BJ (cell line): ENCODE measurements at regions not wholly inside any gene's neighbourhood (a gene's known extent, or its start where the extent isn't known, plus 50 kb on each side); places are given as distances from the start of the nearest gene placed in this dataset.

ENCODE experiments used
- CTCF ChIA-PET: fragments of 350-600 bp; formaldehyde crosslinking; extraction: SDS; loops from one replicate; lab custom pipeline; 2021; ENCODE audit warnings: antibody characterized with exemption, inconsistent platforms; lab: Yijun Ruan, JAX
- POLR2A ChIA-PET: fragments of 300-600 bp; sonication (Branson Sonifier 250); formaldehyde crosslinking; extraction: SDS; loops from one replicate; lab custom pipeline; 2021; ENCODE audit warnings: antibody characterized with exemption; lab: Charles Lee
- DNase-seq: peaks from one replicate; pipeline ENCODE4 v3.0.0-alpha.2; 2011; ENCODE audit warnings: low read depth
- H3K27me3 ChIP-seq: 2 replicates; pipeline ENCODE4 v1.6.0; 2011; ENCODE audit warnings: low read length; ENCODE audit not compliant: control insufficient read depth, insufficient read depth
- H3K36me3 ChIP-seq: 2 replicates; pipeline ENCODE4 v1.5.1; 2011; ENCODE audit warnings: low read length; ENCODE audit not compliant: control insufficient read depth, insufficient read depth
- H3K4me3 ChIP-seq: 2 replicates; pipeline ENCODE4 v1.5.1; 2011; ENCODE audit warnings: low read depth, mild to moderate bottlenecking, control low read depth, low read length
- CTCF ChIP-seq: IDR thresholded peaks from 2 replicates; pipeline ENCODE4 v1.5.1; 2011; ENCODE audit warnings: low read depth, mild to moderate bottlenecking, control low read depth, inconsistent platforms, low read length, moderate library complexity; ENCODE audit not compliant: insufficient read depth

GRCh38 chr11:115776916-115777315, 272.7 kb upstream of the CADM1 start:
- Histone ChIP-seq H3K36me3 (no peaks in the 10 kb centered on the region), H3K4me3 (no peak overlapping the region), H3K27me3 (no peaks in the 10 kb centered on the region)
- CTCF ChIA-PET, result no interaction called here
- no peak for TF ChIP-seq CTCF
- POLR2A ChIA-PET, result no interaction called here
- DNase-seq, result no peak

- no peak overlapping the region for H3K4me3 ChIP-seq
- H3K36me3 ChIP-seq, result no peaks in the 10 kb centered on the region
- CTCF ChIA-PET, result no interaction called here
- POLR2A ChIA-PET, result no interaction called here
- no peak for DNase-seq
- no peaks in the 10 kb centered on the region for H3K27me3 ChIP-seq
- no peak for TF ChIP-seq CTCF
Observed at GRCh38 chr11:115775846-115776245, 271.6 kb upstream of the CADM1 start.

- DNase-seq, result no peak
- TF ChIP-seq CTCF, result no peak
Observed at GRCh38 chr11:115774756-115775155, 270.5 kb upstream of the CADM1 start.

GRCh38 chr11:115769891-115770290, 265.7 kb upstream of the CADM1 start:
- no peak for DNase-seq
- Histone ChIP-seq H3K4me3 (no peak overlapping the region), H3K36me3 (no peaks in the 10 kb centered on the region), H3K27me3 (no peaks in the 10 kb centered on the region)
- ChIA-PET CTCF (no interaction called here), POLR2A (no interaction called here)
- TF ChIP-seq CTCF, result no peak

More at GRCh38 chr11:115774756-115775155, 270.5 kb upstream of the CADM1 start:
- no peaks in the 10 kb centered on the region for H3K36me3 ChIP-seq
- H3K4me3 ChIP-seq, result no peak overlapping the region
- no peaks in the 10 kb centered on the region for H3K27me3 ChIP-seq
- ChIA-PET CTCF (no interaction called here), POLR2A (no interaction called here)

GRCh38 chr11:115767883-115768282, 263.7 kb upstream of the CADM1 start:
- DNase-seq, result no peak
- Histone ChIP-seq H3K27me3 (no peaks in the 10 kb centered on the region), H3K4me3 (no peak overlapping the region), H3K36me3 (no peaks in the 10 kb centered on the region)
- CTCF ChIA-PET, result no interaction called here
- POLR2A ChIA-PET, result no interaction called here
- TF ChIP-seq CTCF, result no peak
